Keratinocyte (primary cell): ENCODE measurements at regions not wholly inside any gene's neighbourhood (a gene's known extent, or its start where the extent isn't known, plus 50 kb on each side); places are given as distances from the start of the nearest gene placed in this dataset.

ENCODE experiments used
- EZH2 ChIP-seq: IDR thresholded peaks from one replicate; pipeline ENCODE4 v1.6.1; 2012; ENCODE audit warnings: inconsistent platforms, mild to moderate bottlenecking, low read length, moderate library complexity
- TF ChIP-seq, protein P1 (sequence below), 3 experiments: IDR thresholded peaks in 1 of 3; conservative IDR thresholded peaks in 1 of 3; optimal IDR thresholded peaks in 1 of 3; 2 replicates in 2 of 3; 3 replicates in 1 of 3; pipeline versions ENCODE3 to v1.5.1; 2011; ENCODE audit warnings: low read length in 3 of 3, mild to moderate bottlenecking in 3 of 3, moderate library complexity in 2 of 3, control low read depth in 1 of 3, inconsistent platforms in 1 of 3; ENCODE audit not compliant: insufficient read depth in 2 of 3; ENCODE audit errors: extremely low read depth in 1 of 3

DNA sequence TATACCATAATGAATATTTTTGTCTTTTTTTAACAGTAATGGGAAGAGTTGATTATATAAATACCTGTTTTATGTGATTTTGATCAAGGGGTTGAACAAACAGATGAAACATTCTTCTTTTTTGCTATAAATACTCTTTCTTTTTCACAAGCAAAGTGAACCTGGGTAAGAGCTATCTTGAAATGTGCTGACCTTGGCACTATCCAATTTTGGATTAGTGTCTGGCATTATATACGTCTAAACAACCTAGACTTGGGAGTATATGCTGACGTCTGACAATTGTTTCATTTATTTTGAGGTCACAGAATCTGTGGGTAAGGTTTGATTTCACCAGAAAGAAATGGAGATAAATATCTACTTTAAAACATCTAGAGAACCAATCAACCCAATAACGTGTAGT lies 716.0 kb upstream of the STXBP6 start:
- TF ChIP-seq, protein P1, sequence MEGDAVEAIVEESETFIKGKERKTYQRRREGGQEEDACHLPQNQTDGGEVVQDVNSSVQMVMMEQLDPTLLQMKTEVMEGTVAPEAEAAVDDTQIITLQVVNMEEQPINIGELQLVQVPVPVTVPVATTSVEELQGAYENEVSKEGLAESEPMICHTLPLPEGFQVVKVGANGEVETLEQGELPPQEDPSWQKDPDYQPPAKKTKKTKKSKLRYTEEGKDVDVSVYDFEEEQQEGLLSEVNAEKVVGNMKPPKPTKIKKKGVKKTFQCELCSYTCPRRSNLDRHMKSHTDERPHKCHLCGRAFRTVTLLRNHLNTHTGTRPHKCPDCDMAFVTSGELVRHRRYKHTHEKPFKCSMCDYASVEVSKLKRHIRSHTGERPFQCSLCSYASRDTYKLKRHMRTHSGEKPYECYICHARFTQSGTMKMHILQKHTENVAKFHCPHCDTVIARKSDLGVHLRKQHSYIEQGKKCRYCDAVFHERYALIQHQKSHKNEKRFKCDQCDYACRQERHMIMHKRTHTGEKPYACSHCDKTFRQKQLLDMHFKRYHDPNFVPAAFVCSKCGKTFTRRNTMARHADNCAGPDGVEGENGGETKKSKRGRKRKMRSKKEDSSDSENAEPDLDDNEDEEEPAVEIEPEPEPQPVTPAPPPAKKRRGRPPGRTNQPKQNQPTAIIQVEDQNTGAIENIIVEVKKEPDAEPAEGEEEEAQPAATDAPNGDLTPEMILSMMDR (optimal IDR thresholded peaks at IDR 0.05 in 1 of 3, IDR thresholded peaks at IDR 0.05 in 1 of 3, conservative IDR thresholded peaks at IDR 0.05 in 1 of 3; ENCODE audit: extremely low read depth in 1 of 3, insufficient read depth in 2 of 3, low read length in 3 of 3) = no peak
- no peak for TF ChIP-seq EZH2
